Hepatocyte (in vitro differentiated cells): ENCODE measurements at regions not wholly inside any gene's neighbourhood (a gene's known extent, or its start where the extent isn't known, plus 50 kb on each side); places are given as distances from the start of the nearest gene placed in this dataset.

Experiments
- DNase-seq: peaks from one replicate; pipeline ENCODE4 v3.0.0-alpha.2; 2016; ENCODE audit warnings: low spot score
- H2AFZ ChIP-seq: fragments of 200-600 bp; sonication (generic); 2 replicates; pipeline ENCODE4 v1.6.0; 2016; ENCODE audit warnings: antibody characterized with exemption, mild to moderate bottlenecking
- H3K27ac ChIP-seq: fragments of 200-600 bp; sonication (generic); 2 replicates; pipeline ENCODE4 v1.5.1; 2016; ENCODE audit warnings: mild to moderate bottlenecking
- H3K27me3 ChIP-seq: fragments of 200-600 bp; sonication (generic); 2 replicates; pipeline ENCODE4 v1.6.1; 2016
- H3K36me3 ChIP-seq: fragments of 200-600 bp; sonication (generic); replicated peaks from 2 replicates; pipeline ENCODE4 v1.5.1; 2016; ENCODE audit warnings: low read depth; ENCODE audit not compliant: insufficient read depth
- H3K4me1 ChIP-seq: fragments of 200-600 bp; sonication (generic); 2 replicates; pipeline ENCODE4 v1.5.1; 2016; ENCODE audit warnings: mild to moderate bottlenecking, moderate library complexity; ENCODE audit not compliant: insufficient read depth
- H3K4me2 ChIP-seq: fragments of 200-600 bp; sonication (generic); 2 replicates; pipeline ENCODE4 v1.6.0; 2016
- H3K4me3 ChIP-seq: fragments of 200-600 bp; sonication (generic); 2 replicates; pipeline ENCODE4 v1.5.1; 2016; ENCODE audit warnings: mild to moderate bottlenecking
- H3K79me2 ChIP-seq: fragments of 200-600 bp; sonication (generic); 2 replicates; pipeline ENCODE4 v1.6.0; 2017; ENCODE audit warnings: mild to moderate bottlenecking
- H3K9me2 ChIP-seq: fragments of 200-600 bp; sonication (generic); replicated peaks from 2 replicates; pipeline ENCODE4 v1.6.0; 2017; ENCODE audit warnings: mild to moderate bottlenecking; ENCODE audit not compliant: insufficient read depth
- H3K9me3 ChIP-seq: fragments of 200-600 bp; sonication (generic); 2 replicates; pipeline ENCODE4 v1.5.1; 2016; ENCODE audit warnings: low read depth, mild to moderate bottlenecking
- H4K20me1 ChIP-seq: fragments of 200-600 bp; sonication (generic); 2 replicates; pipeline ENCODE4 v1.6.0; 2016; ENCODE audit warnings: mild to moderate bottlenecking; ENCODE audit not compliant: insufficient read depth, poor library complexity, severe bottlenecking
- EZH2 ChIP-seq: fragments of 200-600 bp; sonication (generic); IDR thresholded peaks from 2 replicates; pipeline ENCODE4 v1.6.1; 2016; ENCODE audit warnings: antibody characterized with exemption, mild to moderate bottlenecking, borderline replicate concordance
- EZH2phosphoT487 ChIP-seq: fragments of 200-600 bp; sonication (generic); IDR thresholded peaks from one replicate; pipeline ENCODE4 v1.6.1; 2018; ENCODE audit warnings: antibody characterized with exemption, mild to moderate bottlenecking, low read depth, moderate library complexity; ENCODE audit not compliant: unreplicated experiment, severe bottlenecking
- WGBS: methylation state at CpG from one replicate; pipeline ENCODE4 v1.1.6; 2016; ENCODE audit warnings: low lambda C conversion rate; ENCODE audit errors: missing lambda C conversion rate; 5-methylcytosine and 5-hydroxymethylcytosine counted together
- TF ChIP-seq, protein P1 (sequence below): fragments of 200-600 bp; sonication (generic); IDR thresholded peaks from 2 replicates; pipeline ENCODE4 v1.5.1; 2016; ENCODE audit warnings: antibody characterized with exemption, mild to moderate bottlenecking; ENCODE audit not compliant: poor library complexity

GRCh38 chr10:20984662-20985061 is 87.6 kb upstream of the NEBL start:
- H3K79me2 ChIP-seq: no peaks in the 10 kb centered on the region
- 71% methylated on average over 8 of the region's 8 CpGs for WGBS

DNA sequence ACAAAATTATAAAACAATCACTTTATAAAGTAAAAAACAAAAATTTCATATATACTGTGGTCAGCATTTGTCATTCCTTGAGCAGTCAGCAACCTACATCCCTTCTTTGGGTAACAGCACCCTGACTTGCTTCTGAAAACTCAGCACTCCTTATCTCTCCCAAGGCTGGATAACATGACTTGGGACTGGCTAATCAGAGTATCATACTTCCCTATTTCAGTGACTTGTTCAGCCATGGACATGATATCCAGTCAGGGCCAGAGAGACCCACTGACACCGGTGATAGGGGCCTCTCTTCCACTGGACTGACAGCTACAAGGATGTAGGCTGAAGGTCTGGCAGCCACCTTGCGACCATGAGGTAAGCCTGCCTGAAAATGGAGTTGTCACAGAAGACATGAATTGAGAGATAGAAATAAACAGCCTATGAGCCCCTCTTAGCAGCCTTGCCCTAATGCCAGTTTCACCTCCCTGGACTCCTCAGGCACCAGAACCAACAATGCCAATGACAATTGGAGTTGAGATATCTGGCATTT is 84.4 kb upstream of the NEBL start:
- no peak for TF ChIP-seq EZH2phosphoT487
- no peak for TF ChIP-seq EZH2
- TF ChIP-seq, protein P1, sequence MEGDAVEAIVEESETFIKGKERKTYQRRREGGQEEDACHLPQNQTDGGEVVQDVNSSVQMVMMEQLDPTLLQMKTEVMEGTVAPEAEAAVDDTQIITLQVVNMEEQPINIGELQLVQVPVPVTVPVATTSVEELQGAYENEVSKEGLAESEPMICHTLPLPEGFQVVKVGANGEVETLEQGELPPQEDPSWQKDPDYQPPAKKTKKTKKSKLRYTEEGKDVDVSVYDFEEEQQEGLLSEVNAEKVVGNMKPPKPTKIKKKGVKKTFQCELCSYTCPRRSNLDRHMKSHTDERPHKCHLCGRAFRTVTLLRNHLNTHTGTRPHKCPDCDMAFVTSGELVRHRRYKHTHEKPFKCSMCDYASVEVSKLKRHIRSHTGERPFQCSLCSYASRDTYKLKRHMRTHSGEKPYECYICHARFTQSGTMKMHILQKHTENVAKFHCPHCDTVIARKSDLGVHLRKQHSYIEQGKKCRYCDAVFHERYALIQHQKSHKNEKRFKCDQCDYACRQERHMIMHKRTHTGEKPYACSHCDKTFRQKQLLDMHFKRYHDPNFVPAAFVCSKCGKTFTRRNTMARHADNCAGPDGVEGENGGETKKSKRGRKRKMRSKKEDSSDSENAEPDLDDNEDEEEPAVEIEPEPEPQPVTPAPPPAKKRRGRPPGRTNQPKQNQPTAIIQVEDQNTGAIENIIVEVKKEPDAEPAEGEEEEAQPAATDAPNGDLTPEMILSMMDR: no peak
- H3K27me3 ChIP-seq: no peaks in the 10 kb centered on the region
- WGBS: 95% methylated on average over 2 of the region's 2 CpGs

More at GRCh38 chr10:20984662-20985061, 87.6 kb upstream of the NEBL start:
- TF ChIP-seq EZH2phosphoT487 (no peak), EZH2 (no peak)
- TF ChIP-seq, protein P1: no peak
- no peaks in the 10 kb centered on the region for H3K4me1 ChIP-seq
- no peaks in the 10 kb centered on the region for H4K20me1 ChIP-seq
- H3K4me3 ChIP-seq: no peak overlapping the region
- no peaks in the 10 kb centered on the region for H3K9me3 ChIP-seq
- no peaks in the 10 kb centered on the region for H3K36me3 ChIP-seq
- H2AFZ ChIP-seq: no peak overlapping the region
- no peak overlapping the region for H3K4me2 ChIP-seq
- no peak for DNase-seq
- no peak overlapping the region for H3K27ac ChIP-seq
- no peaks in the 10 kb centered on the region for H3K27me3 ChIP-seq
- no peaks in the 10 kb centered on the region for H3K9me2 ChIP-seq

DNA sequence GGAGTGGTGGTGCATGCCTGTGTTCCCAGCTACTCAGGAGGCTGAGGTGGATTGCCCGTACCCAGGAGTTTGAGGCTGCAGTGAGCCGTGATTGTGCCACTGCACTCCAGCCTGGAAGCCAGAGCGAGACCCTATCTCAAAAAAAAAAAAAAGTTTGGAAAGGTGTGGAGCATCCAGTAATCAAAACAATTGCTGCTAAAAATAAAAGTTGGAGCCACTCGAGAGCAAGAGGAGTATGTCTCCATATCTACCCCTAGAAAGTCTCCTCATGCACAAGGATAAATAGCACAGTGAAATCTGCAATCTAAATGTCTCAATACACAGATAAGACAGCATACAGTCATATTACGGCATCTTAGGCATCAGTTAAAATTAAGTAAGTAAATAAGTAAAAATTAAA is 81.5 kb upstream of the NEBL start:
- Histone ChIP-seq H3K9me2 (no peaks in the 10 kb centered on the region), H4K20me1 (no peaks in the 10 kb centered on the region), H3K79me2 (no peaks in the 10 kb centered on the region), H2AFZ (no peak overlapping the region), H3K27me3 (no peaks in the 10 kb centered on the region), H3K9me3 (no peaks in the 10 kb centered on the region), H3K27ac (no peak overlapping the region), H3K36me3 (no peaks in the 10 kb centered on the region), H3K4me2 (no peak overlapping the region), H3K4me1 (no peaks in the 10 kb centered on the region), H3K4me3 (no peak overlapping the region)
- 92% methylated on average over 5 of the region's 5 CpGs for WGBS
- DNase-seq: no peak
- TF ChIP-seq EZH2 (no peak), EZH2phosphoT487 (no peak)
- TF ChIP-seq, protein P1: no peak

More for the DNA sequence above, 84.4 kb upstream of the NEBL start:
- no peaks in the 10 kb centered on the region for H3K36me3 ChIP-seq
- no peaks in the 10 kb centered on the region for H3K79me2 ChIP-seq
- H3K4me2 ChIP-seq: no peak overlapping the region
- H3K4me3 ChIP-seq: no peak overlapping the region
- H3K9me3 ChIP-seq: no peaks in the 10 kb centered on the region
- no peak overlapping the region for H2AFZ ChIP-seq
- no peaks in the 10 kb centered on the region for H3K9me2 ChIP-seq
- H3K27ac ChIP-seq: no peak overlapping the region
- no peaks in the 10 kb centered on the region for H3K4me1 ChIP-seq
- no peak for DNase-seq
- H4K20me1 ChIP-seq: no peaks in the 10 kb centered on the region
